ENCODE measurements at regions not wholly inside any gene's neighbourhood (a gene's known extent, or its start where the extent isn't known, plus 50 kb on each side); places are given as distances from the start of the nearest gene placed in this dataset.

DNA sequence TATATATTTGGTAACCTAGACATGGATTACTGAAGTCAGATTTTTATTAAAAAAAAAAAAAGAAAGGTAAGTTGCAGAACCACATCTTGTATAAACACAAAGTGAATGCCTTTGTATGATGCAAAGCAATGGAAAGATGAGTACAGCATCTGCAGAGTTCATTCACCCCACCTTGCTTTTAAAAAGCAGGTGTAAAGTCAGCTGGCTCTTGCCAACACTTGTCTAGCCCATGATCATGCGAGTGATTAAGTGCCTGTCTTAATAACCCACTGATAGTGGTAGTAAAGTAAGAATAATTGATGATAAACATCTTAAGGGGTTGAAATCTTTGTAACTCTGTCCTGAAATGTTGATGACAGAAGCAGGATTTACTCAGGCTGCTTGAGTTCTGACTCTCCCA lies 710.4 kb downstream of the EFNB2 start:
- no peak for DNase-seq

DNA sequence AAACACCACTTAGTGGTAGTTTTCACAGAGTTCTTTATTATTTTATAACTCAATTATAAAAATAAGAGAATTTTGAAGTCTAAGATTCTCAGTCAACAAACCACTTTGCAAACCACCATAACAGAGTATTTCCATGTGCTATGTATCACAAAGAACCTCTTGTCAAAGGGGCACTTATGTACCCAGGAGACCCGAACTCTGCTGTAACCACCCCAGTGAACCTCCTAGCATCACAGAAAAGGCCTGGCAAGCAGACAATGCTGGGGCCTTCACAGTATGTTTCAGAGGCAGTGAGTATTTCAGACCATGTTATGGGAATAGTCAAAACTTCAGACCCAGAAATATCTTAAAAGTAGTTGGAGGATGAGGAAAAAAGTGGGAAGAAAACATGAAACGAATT lies 714.1 kb downstream of the EFNB2 start:
- no peak for DNase-seq

DNA sequence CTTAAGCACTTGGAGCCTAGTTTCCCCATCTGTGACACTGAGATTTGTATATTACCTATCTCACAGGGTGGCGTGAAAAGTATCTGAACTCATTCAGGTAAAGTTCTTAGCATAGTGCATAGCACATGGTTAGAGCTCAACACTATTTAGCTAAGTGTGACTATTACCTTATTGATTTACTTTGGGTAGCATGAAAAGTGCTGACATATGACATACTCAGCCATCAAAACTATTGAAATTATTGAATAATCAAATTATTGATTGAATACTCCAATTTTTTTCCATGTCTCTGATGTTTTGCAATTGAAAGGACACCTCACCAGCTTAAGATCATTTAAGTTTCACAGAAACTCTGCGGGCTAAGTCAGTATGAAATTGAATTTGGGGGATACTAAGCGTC lies 715.0 kb downstream of the EFNB2 start:
- DNase-seq: no peak

DNA sequence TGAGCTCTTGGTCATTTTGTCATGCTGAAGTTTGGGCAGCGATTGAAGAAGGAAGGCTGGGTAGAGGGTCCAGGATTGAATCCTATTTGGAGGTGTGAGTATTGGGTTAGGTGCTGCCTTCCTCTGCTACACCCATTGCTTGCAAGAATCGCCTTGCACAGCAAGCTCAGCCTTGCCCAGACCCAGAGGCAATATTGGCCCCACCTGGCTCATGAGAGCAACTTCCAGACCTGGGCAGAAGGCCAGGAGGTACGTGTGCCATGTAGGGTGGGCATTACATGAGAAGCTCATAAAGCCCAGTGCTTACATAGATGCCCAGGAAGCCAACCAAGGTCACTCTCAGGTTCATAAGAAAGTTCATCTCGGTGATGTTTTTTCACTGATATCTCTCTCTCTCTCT lies 718.0 kb downstream of the EFNB2 start:
- DNase-seq: no peak

DNA sequence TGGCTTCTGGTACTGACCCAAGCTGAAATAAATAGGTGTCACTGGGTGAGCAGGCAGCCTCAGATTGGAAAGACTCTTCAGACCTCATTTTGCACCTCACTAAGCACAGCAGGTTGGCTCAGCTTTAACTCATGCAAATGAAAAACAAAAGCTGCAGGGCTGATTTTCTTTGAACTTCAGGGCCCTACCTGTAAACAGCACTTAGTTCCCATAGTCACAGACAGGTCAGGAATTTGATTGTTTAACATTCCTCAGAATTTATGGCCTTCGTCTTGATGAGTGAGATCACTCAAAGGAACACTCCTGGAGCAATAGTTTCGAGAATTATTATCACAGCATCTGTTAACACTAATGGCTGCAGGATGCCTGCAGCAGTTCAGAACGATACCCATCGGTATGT lies 718.5 kb downstream of the EFNB2 start:
- DNase-seq: no peak

DNA sequence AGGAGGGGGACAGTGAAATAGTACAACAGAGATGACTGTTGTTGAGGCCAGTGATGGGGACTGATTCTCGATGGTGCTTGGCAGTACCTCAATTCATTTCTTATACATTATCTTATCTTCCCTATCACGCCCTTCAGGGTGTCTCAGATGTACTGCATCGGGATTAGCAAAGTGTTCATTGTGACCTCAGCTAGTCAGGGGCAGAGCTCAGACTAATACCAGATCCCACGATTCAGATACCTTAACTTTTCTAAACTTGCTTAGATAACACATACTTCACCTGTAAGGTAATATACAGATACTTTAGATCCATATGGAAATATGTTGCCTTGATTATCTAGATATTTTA lies 720.6 kb downstream of the EFNB2 start:
- DNase-seq: no peak

DNA sequence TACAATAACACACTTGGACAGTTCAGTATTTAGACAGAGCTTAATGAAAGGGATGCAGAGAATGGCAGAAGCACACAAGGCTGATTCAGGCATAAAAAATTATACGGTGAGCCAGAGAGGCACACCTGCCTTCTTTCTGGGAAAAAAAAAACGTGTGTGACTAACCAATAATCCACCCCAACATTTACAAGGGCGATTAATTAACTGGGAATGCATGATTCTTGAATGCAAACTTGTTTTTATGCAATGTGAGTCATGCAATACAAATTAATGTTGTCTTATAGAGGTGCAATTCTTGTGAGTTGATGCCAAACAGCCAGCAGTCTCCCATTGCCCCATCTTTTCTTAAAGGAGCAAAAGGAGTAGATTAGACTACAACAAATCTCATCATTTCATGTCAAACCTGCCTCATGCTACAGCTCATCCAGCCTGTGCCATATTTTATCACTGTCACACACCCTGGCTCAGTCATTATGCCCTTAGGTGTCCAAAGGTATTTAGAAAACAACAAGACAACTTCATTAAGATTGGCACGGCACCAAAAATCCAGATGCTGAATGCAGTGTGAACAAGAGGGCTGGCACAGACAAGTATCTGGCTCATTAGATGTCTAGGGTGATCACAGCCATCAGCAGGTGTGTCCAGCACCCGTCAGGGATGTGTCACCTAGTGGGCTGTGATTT lies 721.1 kb downstream of the EFNB2 start:
- no peak for DNase-seq

DNA sequence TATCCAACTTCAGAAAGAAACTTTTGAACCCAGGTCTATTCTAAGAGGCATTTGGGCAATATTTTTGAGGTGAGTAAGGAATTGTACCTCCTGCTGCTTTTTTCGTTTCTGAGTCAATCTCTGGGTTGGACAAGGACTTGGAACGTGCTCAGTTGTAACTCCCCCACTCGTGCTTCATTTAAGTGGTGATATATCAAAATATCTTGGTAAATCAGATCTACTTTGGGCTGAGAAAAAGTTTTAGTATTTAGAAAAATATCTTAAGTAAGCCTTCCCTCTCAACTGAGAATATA lies 728.9 kb downstream of the EFNB2 start:
- no peak for DNase-seq

DNA sequence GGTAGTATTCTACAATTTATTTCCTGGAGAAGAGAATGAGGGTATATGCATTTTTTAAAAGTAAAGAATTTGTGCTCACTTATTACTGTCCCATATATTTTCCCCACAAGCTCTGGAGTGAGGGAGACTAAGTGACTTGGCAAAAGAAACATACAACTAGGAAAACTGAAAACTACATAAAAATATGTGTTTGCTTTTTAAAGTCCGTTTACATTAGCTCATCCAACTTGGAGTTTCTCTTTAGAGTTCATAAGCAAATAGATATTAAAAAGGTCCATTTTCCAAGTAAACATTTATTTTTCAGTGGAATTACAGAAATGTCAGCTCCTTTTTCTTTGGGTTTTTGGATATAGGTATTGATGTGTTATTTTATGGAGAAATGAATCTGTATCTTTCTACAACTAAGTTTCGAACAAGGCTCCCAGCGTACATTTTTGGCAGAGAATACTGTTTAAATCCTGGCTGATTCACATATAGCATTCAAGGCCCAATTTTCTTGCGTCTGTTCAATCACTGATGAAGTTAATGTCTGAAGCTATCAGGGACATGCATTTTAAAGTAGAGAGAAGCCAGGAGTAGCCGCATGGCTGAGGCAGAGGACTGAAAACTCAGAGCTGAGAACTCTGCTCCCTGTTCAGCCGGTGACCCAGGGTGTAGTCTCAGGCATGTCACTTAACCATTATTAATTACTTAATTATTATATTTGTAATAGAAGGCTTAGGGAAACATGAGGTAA lies 729.4 kb downstream of the EFNB2 start:
- no peak for DNase-seq

DNA sequence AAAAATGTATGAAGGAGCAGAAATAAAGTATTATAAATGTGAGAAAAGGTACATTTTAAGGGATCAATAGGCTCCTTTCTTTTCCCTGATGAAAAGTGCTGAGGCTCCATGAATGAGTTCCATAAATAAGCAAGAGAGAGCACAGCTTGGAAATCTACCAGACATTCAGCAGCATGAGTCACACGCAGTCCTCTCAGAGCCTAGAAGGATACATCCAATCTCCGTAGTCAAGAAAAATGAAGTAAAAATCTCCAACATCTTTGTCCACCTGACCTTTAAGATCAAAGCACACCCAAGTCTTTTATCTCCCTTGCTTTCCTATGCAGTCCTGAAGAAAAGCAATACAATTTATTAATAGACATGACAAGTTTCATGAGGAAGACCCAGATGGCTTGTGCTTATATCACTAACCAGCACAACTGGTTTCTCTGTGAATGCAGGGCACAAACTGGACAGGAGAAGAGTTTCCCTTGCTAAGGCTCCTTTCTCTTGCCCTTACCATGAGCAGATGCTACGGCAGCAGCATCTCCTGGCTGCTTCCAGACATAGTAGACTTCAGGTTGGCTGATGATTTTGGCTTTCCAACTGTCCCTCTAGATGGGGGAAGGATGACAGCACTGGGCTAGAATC lies 730.8 kb downstream of the EFNB2 start:
- no peak for DNase-seq

DNA sequence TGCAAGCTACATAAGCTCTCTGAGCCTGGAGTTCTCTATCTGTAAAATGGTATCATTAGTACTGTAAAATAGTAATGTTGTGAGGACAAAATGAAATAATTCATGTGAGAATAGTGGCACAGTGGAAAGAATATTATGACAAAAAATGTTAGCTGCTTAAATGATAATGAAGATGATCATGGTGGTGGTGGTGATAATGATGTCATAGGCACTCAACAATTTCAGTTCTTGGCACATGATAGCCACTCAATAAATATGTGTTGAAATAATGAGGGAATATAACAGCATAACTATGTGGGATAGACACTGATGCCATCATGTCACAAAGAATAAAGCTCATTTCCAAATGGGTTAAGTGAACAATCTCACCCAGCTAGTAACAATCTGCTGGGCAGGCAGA lies 736.3 kb downstream of the EFNB2 start:
- no peak for DNase-seq

DNA sequence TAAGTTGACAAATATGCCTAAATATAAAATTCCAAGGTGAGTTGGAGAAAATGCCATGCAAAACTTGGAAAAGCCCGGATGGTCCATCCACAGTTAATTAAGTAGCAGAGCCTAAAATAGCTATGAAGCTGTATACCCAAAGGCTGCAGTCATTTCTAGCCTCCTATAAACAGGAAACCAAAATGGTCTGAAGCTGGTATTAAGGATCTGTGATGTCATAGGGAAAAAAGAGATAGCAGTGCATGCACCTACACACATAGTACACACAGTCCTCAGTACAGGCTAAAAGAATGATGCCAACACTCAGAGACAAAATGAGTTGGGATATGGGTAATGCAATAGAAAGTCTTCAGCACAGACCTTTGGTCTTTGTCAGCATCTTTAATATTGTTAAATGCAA lies 736.9 kb downstream of the EFNB2 start:
- DNase-seq: no peak

DNA sequence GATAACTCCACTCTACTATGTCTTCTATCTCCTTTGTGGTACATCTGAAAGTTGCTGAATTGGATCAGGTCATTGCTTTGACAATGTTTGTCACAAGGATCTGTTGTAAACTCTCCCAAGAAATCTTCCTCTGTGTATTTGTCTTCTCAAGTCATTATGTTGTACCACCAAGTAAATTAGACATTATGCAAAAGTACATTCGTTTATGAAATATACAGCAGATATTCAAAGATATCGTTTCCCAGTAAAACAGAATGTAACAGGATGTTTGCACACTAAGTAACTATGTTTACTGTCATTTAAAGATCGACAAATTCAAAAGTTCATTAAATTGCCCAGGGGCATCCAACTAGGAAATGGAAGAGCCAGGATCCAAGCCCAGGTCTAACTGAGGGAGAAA lies 739.4 kb downstream of the EFNB2 start:
- DNase-seq: no peak

DNA sequence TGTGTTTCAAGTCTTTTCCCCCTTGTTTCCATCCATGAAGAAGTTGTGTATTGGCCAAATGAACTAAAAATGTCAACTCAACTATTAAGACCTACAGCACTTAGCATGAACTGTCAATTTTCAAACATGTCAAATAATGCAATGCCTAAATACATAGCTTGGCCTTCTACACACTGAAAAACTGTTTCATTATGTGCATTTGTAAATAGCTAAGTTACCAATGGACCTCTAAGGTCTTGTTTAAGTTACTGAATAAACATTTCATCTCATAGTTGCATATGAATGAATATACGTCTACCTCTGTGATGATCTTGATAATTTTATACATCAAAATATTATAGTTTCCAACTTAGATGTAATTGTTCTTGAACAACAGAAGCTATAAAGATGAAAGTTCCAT lies 744.5 kb downstream of the EFNB2 start:
- DNase-seq: no peak

DNA sequence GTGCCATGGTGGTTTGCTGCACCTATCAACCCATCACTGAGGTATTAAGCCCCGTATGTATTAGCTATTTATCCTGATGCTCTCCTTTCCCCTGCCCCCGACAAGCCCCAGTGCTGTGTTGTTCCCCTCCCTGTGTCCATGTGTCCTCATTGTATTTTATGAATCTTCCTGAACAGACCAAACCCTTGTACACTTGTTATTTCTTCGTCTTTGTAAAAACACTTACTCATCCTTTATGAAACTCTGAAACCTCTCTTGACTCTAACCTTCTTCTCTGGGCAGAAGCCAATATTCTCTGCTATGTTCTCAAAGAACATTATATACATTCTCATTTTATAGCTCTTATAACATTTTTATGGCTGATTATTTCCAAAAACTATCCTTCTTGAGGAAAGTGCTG lies 746.9 kb downstream of the EFNB2 start:
- DNase-seq: no peak

DNA sequence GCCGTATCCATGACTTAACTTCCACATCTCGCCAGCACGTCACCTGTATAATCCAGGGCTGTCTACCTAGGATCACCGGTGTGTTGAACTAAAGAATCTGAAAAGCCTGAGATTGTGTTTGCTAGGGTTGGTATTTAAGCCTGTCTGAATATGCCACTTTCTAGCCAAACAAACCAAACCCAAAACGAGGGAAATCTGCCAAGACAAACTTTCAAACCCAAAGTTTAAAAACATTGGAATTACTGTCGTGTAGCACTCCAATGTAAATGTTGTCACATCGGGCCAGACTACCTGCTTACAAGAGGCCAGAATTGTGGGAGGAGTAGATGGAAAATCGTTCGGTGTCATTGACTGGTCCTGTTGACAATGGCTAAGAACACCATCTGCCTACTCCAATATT lies 747.8 kb downstream of the EFNB2 start:
- DNase-seq: no peak

DNA sequence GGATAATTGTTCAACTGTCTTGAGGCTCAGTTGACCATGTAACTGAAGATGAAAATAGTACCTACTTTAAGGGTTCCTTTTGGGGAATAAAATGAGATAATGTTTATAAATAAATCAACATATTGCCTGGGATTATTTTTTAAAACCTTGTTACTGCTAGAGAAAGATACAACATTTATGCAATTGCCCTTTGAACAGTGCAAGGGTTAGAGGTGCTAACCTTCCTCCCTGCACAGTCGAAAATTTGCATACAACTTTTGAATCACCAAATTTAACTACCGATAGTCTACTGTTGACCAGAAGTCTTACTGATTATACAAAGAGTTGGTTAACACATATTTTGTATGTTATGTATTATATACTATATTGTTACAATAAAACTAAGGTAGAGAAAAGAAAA lies 750.0 kb downstream of the EFNB2 start:
- DNase-seq: no peak

DNA sequence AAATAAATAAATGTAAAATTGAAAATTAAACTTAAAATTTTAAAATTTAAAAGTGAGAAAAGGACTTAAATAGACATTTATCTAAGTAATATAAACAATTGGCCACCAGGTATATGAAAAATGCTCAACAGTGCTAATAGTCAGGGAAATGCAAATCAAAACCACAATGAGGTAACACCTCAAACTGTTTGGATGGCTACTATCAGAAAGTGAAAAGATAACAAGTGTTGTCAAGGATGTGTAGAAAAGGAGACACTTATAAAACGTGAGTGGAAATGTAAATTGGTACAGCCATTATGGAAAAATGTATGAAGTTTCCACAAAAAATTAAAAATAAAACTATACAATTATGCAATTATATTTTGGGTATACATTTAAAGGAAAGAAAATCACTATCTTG lies 752.2 kb downstream of the EFNB2 start:
- no peak for DNase-seq

DNA sequence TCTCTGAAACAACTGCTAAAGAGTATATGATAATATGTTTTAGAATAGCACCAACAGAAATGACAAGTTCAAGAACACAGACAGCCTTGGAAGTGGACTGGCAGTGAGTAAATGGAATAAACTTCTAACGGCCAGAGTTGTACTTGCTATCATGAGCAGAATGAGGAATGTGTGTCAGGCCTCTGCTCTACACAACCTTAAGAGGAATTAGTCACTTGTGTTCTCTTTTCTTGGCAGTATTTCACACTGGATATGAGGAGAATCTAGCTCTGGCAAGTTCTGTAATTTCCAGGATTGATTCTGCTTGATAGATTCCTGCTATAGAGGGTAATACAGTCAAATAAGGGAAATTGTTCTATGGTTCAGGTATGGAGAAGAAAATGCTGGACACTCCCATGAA lies 757.3 kb downstream of the EFNB2 start:
- DNase-seq: no peak

DNA sequence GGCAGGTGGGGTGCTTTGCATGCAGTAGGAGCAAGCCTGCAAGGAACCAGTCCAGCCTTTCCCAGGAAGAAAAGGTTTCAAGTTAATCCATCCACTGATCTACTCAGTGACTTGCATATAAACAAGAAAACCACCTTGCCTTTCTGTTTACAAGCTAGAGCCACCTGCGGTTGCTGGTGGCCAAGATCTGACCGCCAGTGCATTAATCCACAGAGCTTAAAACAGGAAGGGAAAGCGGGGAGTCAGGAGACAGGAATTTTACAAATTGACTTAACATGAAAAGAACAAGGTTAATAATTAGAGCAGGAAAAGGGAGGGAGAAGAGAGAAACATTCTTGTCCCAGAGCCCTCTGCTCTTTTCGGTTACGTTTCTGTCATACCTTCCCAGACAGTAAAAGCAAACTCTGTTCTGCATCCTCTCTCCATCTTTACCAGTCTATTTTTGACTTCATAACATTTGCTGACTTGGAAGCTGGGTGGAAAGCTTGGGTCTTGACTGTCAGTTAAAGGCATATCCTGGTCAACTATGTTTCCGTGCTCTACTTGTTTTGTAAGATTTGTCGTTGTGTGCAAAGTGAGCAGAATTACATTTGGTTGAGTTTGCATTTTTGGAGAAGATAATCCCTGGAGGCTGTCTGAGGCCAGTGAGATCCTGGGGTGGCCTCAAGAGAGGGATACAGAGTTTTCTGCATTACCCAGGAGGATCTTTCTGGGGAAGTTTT lies 760.6 kb downstream of the EFNB2 start:
- DNase-seq: no peak

DNA sequence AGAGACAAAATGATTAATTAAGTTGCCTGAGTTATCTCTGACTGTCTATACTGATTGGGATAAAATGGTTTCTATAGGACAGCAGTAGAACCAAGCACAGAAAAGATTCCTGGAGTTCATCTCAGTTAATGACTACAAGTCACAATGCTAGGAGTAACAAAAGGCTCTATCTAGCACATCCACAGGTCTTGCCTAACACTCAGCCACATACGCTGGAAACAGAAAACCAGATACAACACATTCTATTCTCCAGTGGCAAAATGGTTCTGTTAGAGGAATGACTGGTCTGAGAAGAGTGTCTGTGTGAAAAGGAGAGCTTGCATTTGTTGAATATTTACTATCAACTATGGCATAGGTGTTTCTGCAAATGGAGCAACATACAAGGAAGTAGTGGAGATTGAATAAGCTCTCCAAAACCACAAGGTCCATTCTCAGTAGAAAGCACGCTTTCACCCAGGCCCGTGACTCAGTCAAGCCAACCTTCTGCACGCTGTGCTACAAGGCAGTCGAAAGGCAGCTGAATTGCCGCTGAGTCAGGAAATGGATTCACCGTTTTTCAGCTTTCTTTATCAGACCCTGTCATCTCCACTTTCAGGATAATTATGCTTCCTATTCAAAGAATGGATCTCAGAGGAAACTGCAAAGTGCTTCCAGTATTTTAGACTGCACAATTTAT lies 761.5 kb downstream of the EFNB2 start:
- DNase-seq: no peak

DNA sequence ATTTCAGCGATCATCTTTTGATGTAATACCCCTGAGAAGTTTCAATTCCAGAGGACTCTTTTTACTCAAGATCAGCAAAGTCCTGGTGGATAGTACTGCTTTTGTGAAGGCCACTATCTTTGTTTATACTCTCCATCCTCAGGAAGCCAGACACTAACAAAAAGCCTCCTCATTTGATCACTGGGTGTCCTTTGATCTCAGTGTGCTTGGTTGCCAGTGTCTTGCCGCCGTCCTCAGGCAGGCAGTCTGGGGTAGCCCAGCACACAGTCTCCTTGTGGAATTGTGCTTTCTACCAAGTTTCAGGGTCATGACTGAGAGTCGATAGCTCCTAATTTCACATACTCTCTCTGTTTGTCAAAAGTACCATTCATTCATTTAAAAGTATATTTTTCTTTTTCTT lies 762.2 kb downstream of the EFNB2 start:
- no peak for DNase-seq

DNA sequence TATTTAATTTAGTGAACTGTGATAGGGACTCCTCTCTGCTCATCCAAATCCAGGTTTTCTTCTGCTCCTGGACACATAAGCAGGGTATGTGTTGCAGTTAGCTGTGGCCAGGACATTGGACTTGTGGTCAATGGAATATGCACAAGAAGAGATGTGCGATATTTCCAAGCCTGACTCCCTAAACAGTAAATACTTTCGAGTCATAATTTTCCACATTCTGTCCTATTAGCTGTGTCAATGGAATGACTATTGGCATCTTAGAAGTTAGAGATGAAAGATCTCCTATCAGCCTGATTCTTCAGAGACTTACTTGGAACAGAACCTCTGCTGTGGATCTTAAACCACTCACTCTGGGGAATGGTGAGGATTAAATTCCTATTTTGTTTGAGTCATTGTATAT lies 771.0 kb downstream of the EFNB2 start:
- no peak for DNase-seq

DNA sequence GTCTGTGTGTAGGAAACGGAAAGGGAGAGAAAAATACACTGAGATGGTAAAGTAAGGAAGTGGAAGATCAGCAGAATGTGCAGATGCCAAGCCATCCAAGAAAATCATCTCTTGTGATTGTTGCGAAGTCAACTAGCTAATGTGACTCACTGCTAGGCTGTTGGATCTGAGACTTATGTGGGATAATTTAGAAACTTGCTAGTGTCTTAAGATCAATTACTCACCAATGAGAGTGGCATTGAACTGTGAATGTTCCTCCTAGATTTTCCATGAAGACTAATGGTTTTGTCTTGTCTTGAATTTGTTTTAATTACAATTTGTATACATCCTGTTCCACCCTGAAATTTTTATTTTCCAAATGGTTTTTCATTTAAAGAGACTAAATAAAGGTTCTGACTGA lies 771.6 kb downstream of the EFNB2 start:
- DNase-seq: no peak
